HG03066 (cell line): ENCODE measurements at regions not wholly inside any gene's neighbourhood (a gene's known extent, or its start where the extent isn't known, plus 50 kb on each side); places are given as distances from the start of the nearest gene placed in this dataset.
"Not testable (repeated sequence)": the region's sequence is repeated elsewhere in the genome, so short reads cannot be mapped to it uniquely, and the experiment has no call there.

Source experiments
- ATAC-seq: cut with Tn5 transposase; IDR thresholded peaks from one replicate; pipeline ENCODE4 v1.9.1; 2021; ENCODE audit warnings: low read depth; ENCODE audit not compliant: unreplicated experiment

- no peak for ATAC-seq
Measured at GRCh38 chr20:1827510-1827973, 67.7 kb upstream of the SIRPA start.

DNA sequence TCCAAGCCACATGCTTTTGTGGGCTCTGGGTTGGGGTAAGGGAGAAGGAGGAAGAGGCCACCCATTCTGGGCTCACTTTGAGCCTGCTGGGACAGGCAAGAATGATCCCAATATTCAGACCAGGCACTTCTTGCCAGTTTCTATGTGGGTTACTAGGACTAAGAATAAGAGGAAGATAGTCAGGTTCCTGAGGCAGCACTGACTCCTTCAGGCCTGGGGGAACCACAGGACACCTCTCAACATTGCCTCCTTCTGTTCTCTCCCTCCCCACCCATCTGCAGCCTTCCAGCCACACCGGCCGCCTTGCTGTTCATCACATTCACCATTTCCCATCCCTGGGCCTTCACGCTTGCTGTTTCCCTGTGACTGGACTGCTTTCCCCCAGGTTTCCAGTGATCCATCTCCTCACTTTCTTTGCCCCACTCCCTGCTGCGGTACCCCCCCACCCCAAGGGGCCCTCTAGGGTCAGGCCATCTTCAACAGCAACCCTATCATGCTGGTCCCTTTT, 69.2 kb upstream of the SIRPA start:
- no peak for ATAC-seq

- ATAC-seq, result no peak
Measured at GRCh38 chr20:1825507-1825906, 69.7 kb upstream of the SIRPA start.

GRCh38 chr20:1824834-1825233, 70.4 kb upstream of the SIRPA start:
- no peak for ATAC-seq

DNA sequence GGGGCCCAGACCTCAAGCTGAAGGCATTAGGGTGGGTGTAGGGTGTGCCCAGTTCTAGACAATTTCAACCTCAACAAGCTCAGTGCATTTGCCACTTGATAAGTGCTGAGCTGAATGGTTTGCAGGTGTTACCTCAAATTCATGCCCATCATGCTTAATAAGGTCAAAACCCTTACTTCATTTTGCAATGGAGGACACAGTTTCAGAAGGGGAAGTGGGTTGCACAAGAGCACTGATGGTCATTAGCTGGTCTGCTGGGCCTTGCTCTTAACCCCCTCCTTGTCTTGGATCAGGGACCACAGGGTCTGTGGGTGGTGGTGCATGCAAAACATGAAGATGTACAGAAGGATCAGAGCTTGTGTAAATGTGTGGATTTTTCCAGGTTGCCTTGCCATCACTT, 71.0 kb upstream of the SIRPA start:
- ATAC-seq, result no peak

- ATAC-seq, result no peak
Measured at GRCh38 chr20:1823450-1823844, 71.8 kb upstream of the SIRPA start.

DNA sequence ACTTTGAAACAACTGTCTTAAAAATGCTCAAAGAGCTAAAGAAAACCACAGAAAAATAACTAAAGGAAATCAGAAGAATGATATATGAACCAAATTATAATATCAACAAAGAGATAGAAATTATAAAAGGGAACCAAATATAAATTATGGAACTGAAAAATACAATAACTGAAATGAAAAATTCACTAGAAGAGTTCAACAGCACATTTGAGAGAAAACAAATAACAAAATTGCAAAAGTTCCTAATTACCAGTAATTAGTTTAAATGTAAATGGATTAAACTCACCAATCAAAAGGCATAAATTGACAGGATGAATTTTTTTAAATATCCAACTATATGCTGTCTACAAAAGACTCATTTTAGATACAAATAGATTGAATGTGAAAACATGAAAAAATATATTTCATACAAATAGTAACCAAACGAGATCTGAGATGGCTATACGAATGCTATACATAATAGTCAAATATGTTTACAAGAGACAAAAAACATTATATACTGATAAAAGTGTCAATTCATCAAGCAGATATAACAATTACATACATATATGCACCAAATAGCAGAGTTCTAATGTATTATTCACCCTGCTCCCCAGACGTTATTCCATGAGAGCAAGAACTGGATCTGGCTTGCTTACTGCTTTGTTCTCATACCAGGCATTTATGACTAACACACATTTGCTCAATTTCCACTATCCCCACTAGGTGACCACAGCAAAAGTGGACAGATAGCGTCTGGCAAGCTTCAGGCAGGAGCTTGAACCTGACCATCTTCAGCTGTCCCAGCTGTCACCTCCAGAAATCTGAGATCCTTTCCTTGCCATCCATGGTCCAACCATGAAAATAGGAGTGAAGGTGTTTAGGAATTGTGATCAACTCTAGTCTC, 72.4 kb upstream of the SIRPA start:
- no peak for ATAC-seq

- no peak for ATAC-seq
Measured at GRCh38 chr20:1820138-1821079, 74.8 kb upstream of the SIRPA start.

DNA sequence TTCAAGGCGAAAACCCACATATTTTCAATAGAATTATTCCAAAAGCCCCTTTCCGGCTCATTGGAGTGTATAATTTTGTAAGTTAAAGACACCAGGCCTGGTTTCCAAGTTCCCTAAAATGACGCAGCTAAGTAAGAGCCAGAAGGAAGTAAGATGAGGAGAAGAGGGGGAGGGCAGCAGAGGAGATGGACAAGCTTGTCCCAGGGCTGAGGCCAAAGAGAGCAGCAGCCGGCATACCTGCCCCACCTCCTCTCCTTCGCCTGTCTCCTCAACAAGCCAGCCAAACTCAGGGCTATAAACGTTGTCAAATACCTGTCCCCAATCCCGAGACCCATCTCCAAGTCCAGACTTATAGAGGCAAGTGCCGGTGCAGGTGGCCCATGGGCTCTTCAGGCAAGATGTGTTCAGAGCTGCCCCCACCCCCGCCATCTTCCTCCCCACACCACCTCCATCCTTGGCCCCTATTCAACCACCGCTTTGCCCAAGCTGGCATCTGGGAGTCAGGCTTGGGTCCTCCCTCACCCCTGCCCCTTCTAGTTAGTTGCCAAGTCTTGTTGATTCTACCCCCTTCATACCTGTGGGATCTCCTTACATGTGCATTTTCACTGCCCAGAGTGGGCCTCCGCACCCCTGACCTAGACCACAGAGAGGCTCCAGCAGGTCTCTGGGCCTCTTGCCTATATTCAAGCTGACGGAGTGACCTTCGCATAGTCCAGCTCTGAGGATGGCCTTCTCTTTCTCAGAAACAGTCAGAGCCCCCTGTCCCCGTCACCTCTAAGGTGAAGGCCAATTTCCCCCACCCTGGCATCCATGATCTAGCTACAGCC, 75.7 kb upstream of the SIRPA start:
- no peak for ATAC-seq

DNA sequence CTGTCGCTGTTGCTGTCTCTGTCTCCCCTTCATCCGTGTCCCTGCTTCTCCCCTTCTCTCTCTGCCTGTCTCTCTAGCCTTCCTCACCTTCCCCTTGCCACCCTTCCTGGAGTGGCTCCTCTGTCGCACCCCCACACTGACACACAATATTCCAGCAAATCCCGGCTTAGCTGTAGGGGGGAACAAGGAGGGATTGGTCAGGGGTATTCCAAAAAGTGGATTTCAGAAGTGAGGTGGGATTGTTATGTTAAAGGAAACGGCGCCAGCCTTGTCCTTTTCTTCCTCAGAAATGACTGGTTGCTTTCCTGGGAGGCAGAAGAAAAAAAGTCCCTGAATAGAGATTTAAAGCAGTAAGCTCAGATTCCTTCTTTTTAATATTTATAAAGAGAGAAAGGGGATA, 76.3 kb upstream of the SIRPA start:
- no peak for ATAC-seq

DNA sequence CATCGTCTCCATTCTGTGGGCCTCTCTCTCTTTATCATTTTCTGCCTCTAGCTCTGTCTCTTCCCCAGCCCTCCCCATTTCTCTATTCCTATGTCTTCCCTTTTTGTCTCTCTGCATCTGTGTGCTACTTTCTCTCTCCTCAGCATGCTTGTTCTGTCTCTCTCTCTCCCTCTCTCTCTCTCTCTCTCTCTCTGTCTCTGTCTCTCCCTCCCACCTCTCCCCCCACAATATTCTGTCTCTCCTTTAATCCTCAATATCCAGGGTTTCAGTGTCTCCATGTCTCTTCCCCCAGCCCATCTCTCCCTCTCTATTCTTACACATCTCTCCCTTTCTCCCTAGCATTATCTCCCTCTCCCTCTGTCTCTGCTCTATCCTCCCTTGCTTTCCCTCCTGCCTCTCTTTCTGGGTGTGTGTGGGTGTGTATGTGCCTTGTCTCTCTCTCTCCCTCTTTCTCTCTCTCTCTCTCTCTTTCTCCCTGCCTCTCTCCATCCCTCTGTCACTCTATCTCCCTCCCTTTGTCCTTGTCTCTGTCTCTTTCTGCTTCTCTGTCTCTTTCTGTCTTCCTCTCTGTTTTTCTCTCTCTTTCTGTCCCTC, 76.9 kb upstream of the SIRPA start:
- no peak for ATAC-seq

GRCh38 chr20:1817577-1818211, 77.5 kb upstream of the SIRPA start:
- ATAC-seq, result no peak

DNA sequence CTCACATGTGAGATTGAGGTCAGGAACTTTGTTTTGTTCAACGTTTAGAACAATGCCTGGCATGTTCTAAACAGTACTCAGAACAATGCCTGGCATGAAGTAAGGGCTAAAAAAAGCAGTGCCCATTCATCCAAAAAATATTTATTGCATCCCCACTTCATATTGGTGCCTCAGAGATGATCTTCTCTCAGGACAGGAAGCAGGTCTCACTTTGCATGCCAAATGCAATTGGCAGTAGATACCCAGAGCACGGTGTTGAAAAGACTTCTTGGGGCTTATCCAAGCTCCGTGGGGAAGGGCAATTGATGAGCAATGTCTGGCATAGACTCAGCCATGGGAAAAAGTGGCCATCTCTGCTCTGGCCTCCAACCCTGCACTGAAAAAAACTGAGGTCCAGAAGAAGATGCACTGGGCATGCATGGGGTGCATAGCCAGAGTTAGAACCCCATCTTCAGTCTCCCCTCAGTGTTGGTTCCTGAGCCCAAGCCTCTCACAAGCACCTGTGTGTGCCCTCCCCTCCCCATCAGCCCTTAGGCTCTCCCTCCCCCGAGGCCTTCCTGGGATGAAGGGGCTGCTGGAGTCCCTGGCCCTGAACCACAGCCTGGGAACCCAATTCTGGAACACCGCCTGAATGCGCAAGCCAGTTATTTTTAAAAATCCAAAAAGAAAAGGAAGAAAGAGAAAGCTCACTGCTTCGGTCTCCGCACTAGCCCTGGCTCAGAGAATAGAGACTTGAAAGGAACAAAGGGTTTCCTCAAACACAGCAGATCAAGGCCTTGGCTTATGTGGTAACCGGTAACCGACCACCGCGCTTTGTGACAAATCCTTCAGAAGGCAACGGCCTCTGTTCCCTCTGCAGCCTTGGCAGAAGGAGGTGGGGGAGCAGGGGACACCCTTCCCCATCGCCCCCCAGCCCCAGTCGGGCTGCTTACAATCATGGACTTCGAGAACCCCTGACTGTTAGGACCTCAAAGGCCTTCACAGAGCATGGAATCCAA, 78.5 kb upstream of the SIRPA start:
- no peak for ATAC-seq

- ATAC-seq, result no peak
Measured at GRCh38 chr20:1815502-1816085, 79.6 kb upstream of the SIRPA start.

- ATAC-seq, result not testable (repeated sequence)
Measured at GRCh38 chr20:1814861-1815260, 80.3 kb upstream of the SIRPA start.

GRCh38 chr20:1813674-1814635, 81.3 kb upstream of the SIRPA start:
- ATAC-seq, result no peak

DNA sequence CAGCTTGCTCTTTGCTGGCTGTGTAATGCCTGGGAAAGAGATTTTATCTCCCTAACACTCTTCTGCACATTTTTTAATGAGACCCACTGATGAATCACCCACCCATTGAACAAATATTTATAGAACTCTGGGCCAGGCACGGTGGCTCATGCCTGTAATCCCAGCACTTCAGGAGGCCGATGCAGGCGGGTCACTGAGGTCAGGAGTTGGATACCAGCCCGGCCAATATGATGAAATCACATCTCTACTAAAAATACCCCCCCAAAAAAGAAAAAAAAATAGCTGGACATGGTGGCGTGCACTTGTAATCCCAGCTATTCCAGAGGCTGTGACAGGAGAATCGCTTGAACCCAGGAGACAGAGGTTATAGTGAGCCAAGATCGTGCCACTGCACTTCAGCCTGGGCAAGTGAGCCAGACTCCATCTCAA, 82.1 kb upstream of the SIRPA start:
- no peak for ATAC-seq
